GM12872 (cell line): ENCODE measurements at regions not wholly inside any gene's neighbourhood (a gene's known extent, or its start where the extent isn't known, plus 50 kb on each side); places are given as distances from the start of the nearest gene placed in this dataset.

Source experiments
- CTCF ChIP-seq: IDR thresholded peaks from 3 replicates; pipeline ENCODE4 v1.5.1; 2011; ENCODE audit warnings: low read depth, mild to moderate bottlenecking, low read length, moderate library complexity; ENCODE audit not compliant: insufficient read depth

- no peak for TF ChIP-seq CTCF
Observed at GRCh38 chr20:22779878-22780277, 195.5 kb upstream of the FOXA2 start.

- no peak for TF ChIP-seq CTCF
Observed at GRCh38 chr20:22781869-22782268, 197.5 kb upstream of the FOXA2 start.

- no peak for TF ChIP-seq CTCF
Observed at GRCh38 chr20:22789676-22790075, 205.3 kb upstream of the FOXA2 start.

GRCh38 chr20:22791396-22791795 lies 207.0 kb upstream of the FOXA2 start:
- TF ChIP-seq CTCF, result no peak

GRCh38 chr20:22791877-22792525 lies 207.6 kb upstream of the FOXA2 start:
- no peak for TF ChIP-seq CTCF

- TF ChIP-seq CTCF, result no peak
Observed at GRCh38 chr20:22794200-22794599, 209.8 kb upstream of the FOXA2 start.

- TF ChIP-seq CTCF, result no peak
Observed at GRCh38 chr20:22795433-22795832, 211.1 kb upstream of the FOXA2 start.

- no peak for TF ChIP-seq CTCF
Observed at GRCh38 chr20:22795871-22796270, 211.5 kb upstream of the FOXA2 start.
